Smooth muscle cell (in vitro differentiated cells): ENCODE measurements at regions not wholly inside any gene's neighbourhood (a gene's known extent, or its start where the extent isn't known, plus 50 kb on each side); places are given as distances from the start of the nearest gene placed in this dataset.

Experiments used
- DNase-seq: peaks from one replicate; lab custom pipeline; 2025; ENCODE audit not compliant: unreplicated experiment; lab: John Stamatoyannopoulos, UW
- H2AFZ ChIP-seq: fragments of 200-600 bp; sonication (generic); 2 replicates; pipeline ENCODE4 v1.6.0; 2016; ENCODE audit warnings: antibody characterized with exemption, low read depth, mild to moderate bottlenecking
- H3F3A ChIP-seq: fragments of 200-600 bp; sonication (generic); 2 replicates; pipeline ENCODE4 v1.6.0; 2017; ENCODE audit warnings: antibody characterized with exemption, low read depth
- H3K27ac ChIP-seq: fragments of 200-600 bp; sonication (generic); 2 replicates; pipeline ENCODE4 v1.5.1; 2016; ENCODE audit warnings: low read depth, mild to moderate bottlenecking
- H3K27me3 ChIP-seq: fragments of 200-600 bp; sonication (generic); 2 replicates; pipeline ENCODE4 v1.6.1; 2016; ENCODE audit warnings: low read depth, mild to moderate bottlenecking
- H3K36me3 ChIP-seq: fragments of 200-600 bp; sonication (generic); 2 replicates; pipeline ENCODE4 v1.5.1; 2016; ENCODE audit warnings: low read depth
- H3K4me1 ChIP-seq: fragments of 200-600 bp; sonication (generic); 2 replicates; pipeline ENCODE4 v1.5.1; 2016; ENCODE audit warnings: low read depth
- H3K4me2 ChIP-seq: fragments of 200-600 bp; sonication (generic); 2 replicates; pipeline ENCODE4 v1.6.0; 2016; ENCODE audit warnings: mild to moderate bottlenecking
- H3K4me3 ChIP-seq: fragments of 200-600 bp; sonication (generic); 2 replicates; pipeline ENCODE4 v1.5.1; 2016; ENCODE audit warnings: mild to moderate bottlenecking
- H3K79me2 ChIP-seq: fragments of 200-600 bp; sonication (generic); 2 replicates; pipeline ENCODE4 v1.6.0; 2016; ENCODE audit warnings: low read depth, mild to moderate bottlenecking
- H3K9ac ChIP-seq: fragments of 200-600 bp; sonication (generic); 2 replicates; pipeline ENCODE4 v1.6.0; 2016; ENCODE audit warnings: low read depth
- H3K9me3 ChIP-seq: fragments of 200-600 bp; sonication (generic); replicated peaks from 2 replicates; pipeline ENCODE4 v1.5.1; 2016; ENCODE audit warnings: low read depth
- H4K20me1 ChIP-seq: fragments of 200-600 bp; sonication (generic); 2 replicates; pipeline ENCODE4 v1.6.0; 2016; ENCODE audit warnings: low read depth
- CTCF ChIP-seq: fragments of 200-600 bp; sonication (generic); IDR thresholded peaks from 2 replicates; pipeline ENCODE4 v1.5.1; 2017; ENCODE audit warnings: borderline replicate concordance, mild to moderate bottlenecking, antibody characterized with exemption; ENCODE audit not compliant: insufficient read depth, poor library complexity, severe bottlenecking
- WGBS: methylation state at CpG from one replicate; pipeline ENCODE4 v1.1.7; 2016; ENCODE audit warnings: low lambda C conversion rate; 5-methylcytosine and 5-hydroxymethylcytosine counted together

GRCh38 chr3:116916836-116917235 is 207.3 kb downstream of the TUSC7 start:
- Histone ChIP-seq H3K9ac (no peak overlapping the region), H3K4me3 (no peak overlapping the region), H3K9me3 (no peaks in the 10 kb centered on the region), H3F3A (no peaks in the 10 kb centered on the region), H2AFZ (no peak overlapping the region), H3K36me3 (no peaks in the 10 kb centered on the region), H3K79me2 (no peaks in the 10 kb centered on the region), H3K4me1 (no peaks in the 10 kb centered on the region), H4K20me1 (no peaks in the 10 kb centered on the region), H3K4me2 (no peak overlapping the region), H3K27ac (no peak overlapping the region), H3K27me3 (no peaks in the 10 kb centered on the region)
- DNase-seq: no peak
- no peak for TF ChIP-seq CTCF

- Histone ChIP-seq H4K20me1 (no peaks in the 10 kb centered on the region), H3K9ac (no peak overlapping the region), H3K36me3 (no peaks in the 10 kb centered on the region), H3K27ac (no peak overlapping the region), H3K27me3 (no peaks in the 10 kb centered on the region), H3K9me3 (no peaks in the 10 kb centered on the region), H3F3A (no peaks in the 10 kb centered on the region), H3K4me1 (no peaks in the 10 kb centered on the region), H3K4me3 (no peak overlapping the region), H2AFZ (no peak overlapping the region), H3K4me2 (no peak overlapping the region), H3K79me2 (no peaks in the 10 kb centered on the region)
- 83% methylated on average over 3 of the region's 3 CpGs for WGBS
- no peak for DNase-seq
- TF ChIP-seq CTCF: no peak
Measured at GRCh38 chr3:116920826-116921610, 211.4 kb downstream of the TUSC7 start.

GRCh38 chr3:116927918-116928317 is 218.3 kb downstream of the TUSC7 start:
- H3K4me2 ChIP-seq: no peak overlapping the region
- no peaks in the 10 kb centered on the region for H3K79me2 ChIP-seq
- H4K20me1 ChIP-seq: no peaks in the 10 kb centered on the region
- no peaks in the 10 kb centered on the region for H3K36me3 ChIP-seq
- no peak overlapping the region for H2AFZ ChIP-seq
- H3K27ac ChIP-seq: no peak overlapping the region
- no peaks in the 10 kb centered on the region for H3K4me1 ChIP-seq
- no peaks in the 10 kb centered on the region for H3F3A ChIP-seq
- H3K4me3 ChIP-seq: no peak overlapping the region
- no peak for TF ChIP-seq CTCF
- no peak overlapping the region for H3K9ac ChIP-seq
- DNase-seq: no peak
- H3K27me3 ChIP-seq: no peaks in the 10 kb centered on the region
- H3K9me3 ChIP-seq: no peaks in the 10 kb centered on the region
- 84% methylated on average over 4 of the region's 4 CpGs for WGBS
